NCI-H146 (cell line): ENCODE measurements at regions not wholly inside any gene's neighbourhood (a gene's known extent, or its start where the extent isn't known, plus 50 kb on each side); places are given as distances from the start of the nearest gene placed in this dataset.
"Not testable (repeated sequence)": the region's sequence is repeated elsewhere in the genome, so short reads cannot be mapped to it uniquely, and the experiment has no call there.

ENCODE experiments used
- DNase-seq: peaks from one replicate; lab custom pipeline; 2025; lab: John Stamatoyannopoulos, UW

DNA sequence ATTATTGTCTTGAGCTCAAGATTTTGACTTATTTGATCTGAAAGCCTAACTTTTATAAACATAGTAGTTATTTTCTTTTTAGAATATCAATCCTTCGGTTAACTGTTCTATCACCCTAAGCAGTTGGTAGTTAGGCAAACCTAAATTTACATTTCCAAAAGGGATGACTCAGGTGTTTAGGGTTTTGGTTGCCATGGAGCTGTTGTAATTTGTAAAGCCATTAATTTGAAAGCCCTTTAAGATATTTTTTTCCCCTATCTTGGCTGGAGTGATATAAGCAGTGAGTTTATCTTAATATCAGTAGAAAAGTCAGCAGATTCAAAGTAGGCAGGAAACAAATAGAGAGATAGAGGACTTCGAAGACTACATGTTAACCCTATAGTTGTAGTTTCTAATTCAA lies 1472.6 kb upstream of the CELF2 start:
- no peak for DNase-seq

DNA sequence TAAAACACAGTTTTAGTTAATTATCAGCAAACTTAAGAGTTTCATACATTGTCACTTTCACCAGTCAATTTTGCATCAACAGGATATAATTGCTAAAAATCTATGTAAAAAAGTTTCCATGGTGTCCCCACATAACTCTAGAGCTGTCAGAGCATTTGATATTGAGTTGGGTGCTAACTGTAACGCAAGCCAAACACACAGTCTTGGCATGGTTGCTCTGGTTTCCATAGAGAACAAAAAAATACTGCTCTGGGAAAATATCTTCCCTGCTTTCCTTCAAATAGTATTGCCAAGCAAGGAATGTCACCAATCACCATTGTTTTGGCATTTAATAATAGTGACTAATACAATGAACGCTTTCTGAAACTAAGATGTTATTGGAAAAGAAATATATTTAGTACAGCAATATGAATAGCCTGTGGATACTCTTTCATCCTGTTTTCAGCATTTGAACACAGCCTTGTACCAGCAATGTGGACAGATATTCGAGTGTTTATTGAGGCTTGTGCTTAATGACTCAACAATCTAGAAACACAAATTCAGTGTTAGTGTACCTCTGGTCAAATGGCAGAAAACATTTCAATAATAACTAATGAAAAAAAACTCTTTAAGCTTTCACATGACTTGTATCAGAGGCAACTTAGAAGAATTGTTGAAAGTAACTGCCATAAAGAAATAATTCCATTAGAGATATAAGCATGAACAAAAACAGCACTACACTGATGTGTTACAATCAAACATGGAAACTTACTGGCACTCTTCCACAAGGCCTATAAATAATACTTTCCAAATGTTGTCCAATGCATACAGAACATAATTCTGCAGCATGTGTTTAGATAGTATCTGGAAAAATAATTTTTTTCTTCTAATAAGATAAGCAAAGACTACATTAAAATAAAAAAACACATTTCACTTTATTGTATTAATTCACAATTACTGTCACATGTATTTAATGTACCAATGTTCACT lies 1469.5 kb upstream of the CELF2 start:
- no peak for DNase-seq

DNA sequence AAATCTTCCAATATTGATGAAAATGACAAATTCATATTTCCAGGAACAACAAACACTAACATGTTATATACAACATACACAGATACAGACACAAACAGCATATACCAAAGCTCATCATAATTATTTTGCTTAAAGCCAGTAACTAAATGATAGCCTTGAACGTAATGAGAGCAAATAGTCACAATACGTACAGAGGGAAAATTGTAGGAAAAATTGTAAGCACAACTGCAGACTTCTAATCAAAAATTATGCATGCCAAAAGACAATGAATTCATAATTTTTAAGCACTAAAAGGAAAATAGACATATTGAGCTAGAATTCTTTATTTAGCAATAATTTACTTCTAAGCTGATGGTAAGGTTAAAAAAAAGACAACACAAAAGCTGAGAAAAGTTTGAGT lies 1466.9 kb upstream of the CELF2 start:
- no peak for DNase-seq

DNA sequence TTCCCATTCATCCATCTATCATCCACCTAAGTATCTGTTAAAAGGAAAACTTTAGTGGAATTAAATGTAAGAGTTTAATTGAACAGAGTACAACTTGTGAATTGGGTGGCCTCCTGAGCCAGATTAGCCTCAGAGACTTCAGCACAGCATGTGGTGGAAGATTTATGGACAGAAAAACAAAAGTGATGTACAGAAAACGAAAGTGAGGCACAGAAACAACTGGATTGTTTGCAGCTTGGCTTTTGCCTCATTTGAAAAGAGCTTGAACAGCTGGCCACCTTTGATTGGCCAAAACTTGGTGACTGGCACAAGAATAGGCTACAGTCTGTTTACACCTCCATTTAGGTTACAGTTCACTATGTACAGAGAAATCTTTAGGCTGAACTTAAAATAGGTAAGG lies 1463.4 kb upstream of the CELF2 start:
- no peak for DNase-seq

DNA sequence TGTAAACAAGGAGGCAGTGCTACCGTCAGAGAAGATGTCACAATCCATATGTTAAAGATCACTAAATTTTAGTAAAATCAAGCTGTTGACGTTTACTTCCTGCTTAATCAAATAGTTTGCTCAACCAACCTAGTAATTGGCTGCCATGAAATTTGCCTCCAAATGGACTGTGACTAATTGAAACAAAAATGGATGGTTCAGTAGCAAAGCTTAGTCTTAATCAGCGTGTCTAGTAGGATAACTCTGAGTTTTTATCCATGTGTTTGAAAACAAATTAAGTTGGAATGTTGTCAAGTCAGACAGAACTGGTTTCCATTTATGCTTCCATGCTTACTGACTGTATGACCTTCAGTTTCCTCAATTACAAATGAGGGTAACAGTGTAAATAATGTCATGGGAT lies 1456.7 kb upstream of the CELF2 start:
- DNase-seq = no peak

DNA sequence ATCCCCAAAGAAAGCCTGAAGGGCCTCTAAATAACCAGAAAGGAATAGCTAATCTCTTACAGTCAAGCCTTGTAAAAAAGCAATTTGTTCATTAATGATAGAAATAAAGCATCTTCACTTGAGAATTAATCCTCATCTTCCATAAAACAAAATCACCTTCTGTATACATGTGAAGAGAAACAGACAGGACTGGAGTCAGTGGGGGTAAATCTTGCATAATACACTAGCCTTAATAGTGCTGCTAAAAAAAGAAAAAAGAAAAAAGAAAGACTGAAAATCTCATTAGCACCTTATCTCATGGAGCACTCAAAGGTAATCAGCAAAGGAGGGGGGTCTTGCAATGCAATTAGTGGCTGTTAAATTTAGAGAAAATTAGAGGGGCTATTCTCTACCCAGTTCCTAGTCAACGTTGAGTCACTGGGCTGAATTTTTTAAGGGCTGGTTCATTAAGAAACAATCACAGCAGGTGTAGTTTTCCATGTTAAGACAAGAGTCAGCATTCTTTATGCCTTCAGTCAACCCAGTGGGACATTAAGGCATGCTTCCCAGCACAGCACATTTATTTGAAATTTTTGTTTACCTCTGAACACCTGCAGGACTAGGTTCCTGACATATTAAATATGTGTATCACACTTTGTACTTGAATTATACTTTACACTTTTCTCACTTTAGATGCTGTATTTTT lies 1455.7 kb upstream of the CELF2 start:
- no peak for DNase-seq

DNA sequence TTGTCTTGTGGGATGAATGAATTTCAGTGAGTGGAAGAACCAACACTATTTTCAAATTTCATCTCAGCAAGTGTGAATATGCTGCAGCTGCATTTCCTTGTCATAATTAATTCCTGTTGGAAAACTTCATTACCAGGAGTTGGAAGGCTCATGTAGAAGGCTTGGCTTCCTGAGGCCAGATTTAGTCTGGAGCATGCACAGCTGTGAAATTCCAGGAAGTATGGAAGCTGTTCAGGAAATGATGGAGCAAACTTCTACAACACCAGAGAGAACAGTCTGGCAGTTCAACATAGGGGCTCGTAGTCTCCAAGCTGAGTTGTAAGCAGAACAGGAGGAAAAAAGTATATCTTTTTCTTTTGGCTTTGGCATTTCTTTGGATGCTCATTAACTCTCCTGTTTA lies 1439.9 kb upstream of the CELF2 start:
- DNase-seq = no peak

DNA sequence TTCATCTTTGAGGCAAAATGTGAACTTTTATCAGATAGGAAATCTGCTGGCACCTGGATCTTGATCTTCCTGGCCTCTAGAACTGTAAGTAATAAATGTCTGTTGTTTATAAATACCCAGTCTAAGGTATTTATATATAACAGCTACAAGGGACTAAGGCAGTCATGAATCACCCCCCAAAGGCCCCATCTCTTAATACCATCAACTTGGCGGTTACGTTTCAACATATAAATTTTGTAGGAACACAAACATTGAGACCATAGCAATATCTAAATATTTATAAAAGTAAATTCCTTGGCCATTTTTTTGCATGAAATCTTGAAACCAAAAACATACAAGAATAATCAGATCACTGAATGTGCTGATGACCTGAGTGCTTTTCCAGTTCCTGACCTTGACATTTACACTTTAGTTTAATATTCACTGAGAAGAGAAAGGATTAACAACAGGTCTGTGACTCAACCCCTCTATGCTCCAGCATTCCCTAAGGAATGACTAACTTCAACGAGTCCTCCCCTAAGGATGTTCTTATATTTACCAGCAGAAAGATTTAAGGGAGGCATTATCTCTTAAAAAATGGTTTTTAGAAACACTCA lies 1438.5 kb upstream of the CELF2 start:
- no peak for DNase-seq

DNA sequence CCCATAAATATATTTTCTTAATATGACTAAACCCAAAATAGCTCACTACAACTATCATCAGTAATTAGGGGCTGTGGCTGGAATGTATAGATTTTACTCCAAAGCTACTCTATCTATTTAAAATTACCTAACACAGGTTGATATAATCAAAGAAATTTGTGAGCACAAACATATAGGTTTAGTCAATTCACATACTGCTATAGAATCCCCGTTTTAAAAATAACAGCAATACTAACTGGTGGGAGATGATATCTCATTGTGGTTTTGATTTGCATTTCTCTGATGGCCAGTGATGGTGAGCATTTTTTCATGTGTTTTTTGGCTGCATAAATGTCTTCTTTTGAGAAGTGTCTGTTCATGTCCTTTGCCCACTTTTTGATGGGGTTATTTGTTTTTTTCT lies 1434.9 kb upstream of the CELF2 start:
- not testable (repeated sequence) for DNase-seq

DNA sequence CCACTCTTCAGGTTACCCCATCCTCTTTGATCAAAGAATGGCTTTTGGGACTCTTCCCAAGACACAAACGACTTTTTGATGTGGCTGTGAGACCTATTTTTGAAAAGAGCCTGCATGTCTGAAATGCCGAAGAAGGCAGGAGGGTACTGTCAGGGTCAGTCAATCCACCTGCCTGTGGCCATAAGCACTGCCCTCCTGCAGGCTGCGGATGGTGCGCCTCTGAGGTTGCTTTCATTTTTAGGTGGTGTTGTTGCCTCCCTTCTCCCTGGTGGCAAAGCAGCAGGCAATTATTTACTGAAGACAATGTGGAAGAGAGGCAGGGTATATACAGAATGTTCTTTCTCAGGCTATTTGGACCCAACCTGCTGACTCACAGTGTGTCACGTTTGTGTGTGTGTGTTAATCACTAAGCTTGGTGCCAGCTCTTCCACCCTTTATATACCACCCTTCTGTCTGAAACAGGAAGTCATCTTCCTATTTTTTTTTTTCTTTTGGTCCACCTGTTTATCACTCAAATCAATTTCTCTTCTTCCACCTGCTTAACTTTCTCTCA lies 1421.2 kb upstream of the CELF2 start:
- DNase-seq = no peak

DNA sequence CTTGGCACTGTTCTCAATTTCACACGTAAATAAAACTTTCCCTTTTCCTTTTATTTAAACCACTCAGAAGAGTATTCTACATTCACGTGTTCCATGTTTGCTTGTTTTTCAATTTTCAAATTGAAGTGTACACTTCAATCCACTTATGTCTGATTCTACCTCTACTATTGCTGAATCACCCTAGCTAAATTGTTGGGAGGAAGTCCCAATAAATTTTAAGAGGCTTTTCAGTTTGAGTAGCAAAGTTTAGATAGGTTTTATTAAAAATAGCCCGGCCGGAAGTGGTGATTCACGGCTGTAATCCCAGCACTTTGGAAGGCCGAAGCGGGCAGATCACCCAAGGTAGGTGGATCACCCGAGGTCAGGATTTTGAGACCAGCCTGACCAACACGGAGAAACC lies 1414.7 kb upstream of the CELF2 start:
- DNase-seq = no peak

DNA sequence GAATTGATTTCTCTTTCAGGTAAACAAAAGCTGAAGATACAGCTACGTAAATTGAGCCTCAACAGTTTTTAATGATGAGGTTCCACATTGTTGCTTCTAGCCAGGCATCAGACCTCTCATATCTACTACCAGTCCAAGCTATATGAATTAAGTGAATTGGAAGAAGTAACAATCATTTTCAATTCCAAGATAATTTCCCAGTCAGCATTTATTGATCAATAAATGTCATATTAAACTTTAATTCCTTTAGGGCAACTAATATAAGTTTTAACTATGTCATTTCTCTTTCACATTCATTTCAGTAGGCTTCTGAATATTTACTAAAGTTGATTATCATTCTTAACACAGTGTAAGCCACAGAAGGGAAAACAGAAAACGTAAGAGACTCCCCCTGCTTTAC lies 1413.7 kb upstream of the CELF2 start:
- no peak for DNase-seq

DNA sequence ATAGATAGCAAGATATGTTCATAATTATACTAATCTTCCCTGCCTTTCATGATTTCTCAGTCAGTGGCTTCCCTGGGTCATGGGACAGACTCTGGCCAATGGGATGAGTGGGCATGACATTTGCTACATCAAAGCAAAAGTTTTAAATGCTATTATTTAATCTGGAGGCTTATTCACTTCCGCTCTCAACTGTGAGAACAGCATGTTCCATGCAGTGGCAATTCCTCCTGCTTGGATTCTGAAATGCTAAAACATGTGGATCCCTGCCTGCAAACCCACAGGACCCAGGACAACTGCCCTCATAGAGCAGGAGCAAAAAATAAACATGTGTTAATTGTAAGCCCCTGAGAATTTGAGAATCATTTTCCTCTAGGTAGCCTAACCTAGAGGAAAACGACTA lies 1412.4 kb upstream of the CELF2 start:
- no peak for DNase-seq

DNA sequence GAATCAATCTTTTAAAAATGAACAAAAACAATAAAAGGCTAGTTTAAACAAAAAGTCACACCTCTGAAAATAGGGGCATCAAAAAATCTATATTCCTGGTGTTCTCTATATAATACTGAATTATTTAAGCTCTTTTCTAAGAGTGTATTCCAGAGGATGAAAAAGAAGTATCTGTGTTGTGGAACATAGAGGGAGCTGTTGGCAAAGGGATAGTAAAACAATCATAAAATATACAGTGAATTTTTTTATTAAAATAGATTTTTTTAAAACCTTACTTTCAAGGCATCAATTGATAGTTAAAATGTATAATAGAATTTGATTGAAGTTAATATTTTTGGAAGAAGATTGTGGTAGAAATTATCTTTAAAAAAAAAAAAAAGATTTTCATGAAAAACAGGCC lies 1409.1 kb upstream of the CELF2 start:
- DNase-seq = no peak

DNA sequence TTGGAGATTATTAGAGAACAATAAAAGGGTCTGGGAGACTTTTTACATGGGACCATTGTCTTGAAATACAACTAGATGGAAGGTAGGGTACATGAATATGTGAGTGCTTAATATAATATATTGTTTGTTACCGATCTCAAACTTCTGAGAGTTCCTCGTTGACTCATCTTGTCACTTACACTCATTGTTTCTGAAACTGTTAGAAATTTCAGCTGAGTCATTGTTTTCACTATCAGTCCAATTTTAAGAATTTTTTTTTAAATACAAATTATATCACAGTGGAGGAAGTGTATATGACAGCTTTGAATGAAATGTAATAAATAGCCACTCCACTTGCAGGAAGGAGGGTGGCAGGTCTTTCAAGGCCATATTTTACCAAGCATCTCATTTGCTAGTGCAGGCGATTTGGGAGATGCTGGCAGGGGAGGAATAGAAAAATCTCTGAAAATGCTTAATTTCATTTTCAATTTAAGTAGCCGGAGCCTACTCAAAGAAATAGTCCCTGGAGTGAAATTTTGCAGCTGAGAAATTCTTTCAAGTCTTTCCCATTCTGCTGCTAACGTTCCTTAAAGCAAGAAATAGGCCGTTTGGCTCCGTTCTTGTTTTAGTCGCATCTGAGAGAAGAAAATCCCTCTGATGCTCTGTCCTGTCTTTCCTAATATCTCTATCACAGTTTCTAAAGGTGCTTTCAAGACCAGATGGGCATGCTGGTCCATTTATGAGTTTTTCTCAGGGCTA lies 1404.2 kb upstream of the CELF2 start:
- no peak for DNase-seq

DNA sequence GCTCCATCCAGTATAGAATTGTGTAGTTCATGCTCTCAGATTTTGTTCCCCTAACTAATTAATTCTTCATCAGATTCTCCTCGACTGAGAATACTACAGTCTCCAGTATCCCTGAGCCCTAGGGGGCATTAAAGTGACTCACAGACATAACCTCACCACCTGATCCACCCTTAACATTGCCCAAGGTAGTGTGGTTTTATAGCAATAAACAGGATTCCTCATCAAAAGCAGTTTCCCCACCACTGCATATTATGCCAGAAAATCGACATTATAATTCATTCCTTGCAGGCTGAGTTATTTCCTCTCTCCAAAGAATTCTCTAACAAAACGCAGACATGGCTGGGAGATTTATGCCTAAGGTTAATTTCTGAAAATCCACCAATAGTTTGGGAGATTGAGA lies 1402.5 kb upstream of the CELF2 start:
- no peak for DNase-seq

DNA sequence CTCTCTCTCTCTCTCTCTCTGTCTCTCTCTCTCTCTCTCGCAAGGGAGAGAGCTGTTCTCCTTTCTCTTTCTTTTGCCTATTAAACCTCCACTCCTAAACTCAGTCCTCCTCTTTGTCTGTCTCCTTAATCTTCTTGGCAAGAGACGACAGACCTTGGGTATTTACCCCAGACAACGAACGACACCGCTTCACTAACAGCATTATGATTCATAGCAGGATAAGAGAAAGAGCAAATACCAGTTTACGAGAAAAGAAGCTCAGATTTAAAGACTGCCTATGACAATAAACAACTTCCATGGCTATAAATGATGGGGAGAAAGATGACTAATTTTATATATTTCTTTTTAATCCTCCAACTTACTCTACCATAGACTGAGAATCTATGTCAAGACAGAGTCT lies 1396.5 kb upstream of the CELF2 start:
- DNase-seq = no peak

DNA sequence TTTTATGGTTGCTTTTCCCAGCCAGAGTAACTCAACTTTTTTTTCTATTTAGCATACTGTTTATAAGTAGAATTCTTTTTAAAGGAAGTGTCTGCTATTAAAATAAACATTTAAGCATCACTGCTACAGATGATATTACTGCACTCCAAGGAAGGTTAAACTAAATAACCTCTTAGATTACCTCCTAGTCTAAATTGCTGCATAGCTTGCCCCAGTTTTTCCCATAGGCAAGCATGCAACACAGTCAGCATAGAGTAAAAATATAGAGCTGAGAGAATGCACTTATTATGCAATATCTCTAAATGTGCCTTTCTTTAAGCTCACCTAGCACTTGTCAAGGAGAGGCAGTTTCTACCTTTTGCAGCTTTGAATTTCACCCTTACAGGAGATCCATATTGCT lies 1392.4 kb upstream of the CELF2 start:
- no peak for DNase-seq

DNA sequence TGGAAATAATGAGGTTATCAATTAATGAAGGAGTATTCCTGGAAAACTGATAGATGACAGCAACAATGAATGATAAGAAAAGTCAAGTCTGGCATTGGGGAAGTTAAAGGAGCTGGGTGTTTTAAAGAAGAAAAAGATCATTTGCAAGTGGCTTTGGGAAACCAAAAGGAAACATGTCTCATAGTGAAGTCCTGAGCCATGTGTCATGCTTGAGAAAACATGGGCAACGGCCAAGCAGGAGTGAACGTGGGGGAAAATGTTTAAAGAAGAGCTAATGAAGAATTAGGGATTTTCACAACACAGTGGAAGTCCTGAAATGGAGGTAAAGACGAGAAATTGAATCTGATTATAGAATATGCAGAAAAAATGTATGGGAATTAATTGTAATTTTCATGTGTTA lies 1383.2 kb upstream of the CELF2 start:
- DNase-seq = no peak

DNA sequence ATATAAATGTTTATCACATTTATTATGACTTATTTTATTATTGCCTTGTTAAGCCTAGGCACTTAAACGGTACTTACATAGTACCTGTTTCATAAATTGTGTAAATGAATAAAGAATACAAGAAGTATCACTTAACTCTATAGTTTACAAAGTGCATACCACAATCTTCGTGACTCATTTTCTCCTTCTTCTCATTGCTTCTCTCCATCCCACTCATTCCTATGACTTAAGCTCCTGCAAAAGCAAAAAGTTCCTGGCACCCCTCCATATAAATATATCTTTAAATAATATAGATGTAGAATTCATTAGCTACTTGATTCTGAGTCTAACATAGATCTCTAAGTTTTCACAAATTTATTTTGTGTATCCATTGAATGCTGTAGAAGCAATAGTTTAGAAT lies 1382.0 kb upstream of the CELF2 start:
- DNase-seq = no peak

DNA sequence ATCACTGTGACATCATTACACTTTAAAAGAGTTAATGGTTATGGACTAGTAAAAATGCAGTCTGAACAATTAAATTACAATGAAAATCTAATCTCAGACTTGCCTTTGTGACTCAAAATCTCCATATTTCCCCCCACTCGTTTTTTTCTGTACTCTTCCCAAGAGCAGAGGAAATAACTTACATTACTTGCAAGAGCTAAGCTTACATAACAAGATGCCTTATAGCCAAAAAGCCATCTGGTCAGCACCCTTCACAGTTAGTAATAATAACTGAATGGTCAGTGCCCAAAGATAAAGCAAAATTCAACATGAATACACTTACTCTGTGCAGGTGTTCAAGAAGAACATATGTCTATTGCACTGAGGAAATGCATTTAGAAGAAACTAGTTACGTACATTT lies 1381.5 kb upstream of the CELF2 start:
- no peak for DNase-seq

DNA sequence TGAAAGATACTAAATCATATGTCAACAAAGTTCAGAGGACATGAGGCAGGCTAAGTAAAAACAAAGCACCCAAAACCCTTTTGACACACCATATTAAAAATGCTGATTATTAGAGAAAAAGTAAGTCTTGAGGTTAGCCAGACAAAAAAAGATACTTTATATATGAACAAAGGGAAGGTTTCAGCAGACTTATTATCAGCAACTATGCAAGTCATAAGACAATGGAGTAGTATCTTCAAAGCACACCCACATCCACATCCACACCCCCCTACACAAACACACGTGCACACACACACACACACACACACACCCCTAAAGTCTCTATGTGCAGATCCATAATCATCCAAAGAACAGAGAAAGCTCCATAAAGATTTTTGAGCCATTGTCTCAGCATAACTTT lies 1373.9 kb upstream of the CELF2 start:
- no peak for DNase-seq
